GM12878 (cell line): ENCODE measurements at regions not wholly inside any gene's neighbourhood (a gene's known extent, or its start where the extent isn't known, plus 50 kb on each side); places are given as distances from the start of the nearest gene placed in this dataset.

Experiments
- ATAC-seq: fragments of 200-7000 bp; cut with Tn5 transposase; 3 replicates; pipeline ENCODE4 v1.9.1; 2020; ENCODE audit warnings: mild to moderate bottlenecking, moderate library complexity
- BruUV-seq: library from RNA; stranded (reverse); fragments of 400-500 nt; replicated peaks from 2 replicates; lab custom pipeline; 2021; lab: Mats Ljungman, UMichigan
- CTCF ChIA-PET: fragments of 300-600 bp; sonication (Branson Sonifier 250); formaldehyde crosslinking; extraction: SDS; loops from one replicate; lab custom pipeline; 2021; ENCODE audit warnings: inconsistent platforms; lab: Yijun Ruan, JAX
- POLR2A ChIA-PET: fragments of 350-600 bp; formaldehyde crosslinking; extraction: SDS; loops from one replicate; lab custom pipeline; 2021; ENCODE audit warnings: inconsistent platforms; lab: Charles Lee
- RAD21 ChIA-PET: fragments of 300-600 bp; sonication (Branson Sonifier 250); formaldehyde crosslinking; loops from one replicate; lab custom pipeline; 2023; ENCODE audit warnings: antibody characterized with exemption; ENCODE audit not compliant: unreplicated experiment; lab: Charles Lee
- SMC1A ChIA-PET: fragments of 300-600 bp; sonication (Branson Sonifier 250); formaldehyde crosslinking; loops from one replicate; lab custom pipeline; 2023; ENCODE audit not compliant: unreplicated experiment, uncharacterized antibody; lab: Charles Lee
- DNase-seq: peaks from one replicate; pipeline ENCODE4 v3.0.0-alpha.2; 2011; ENCODE audit warnings: low read depth, low spot score
- FAIRE-seq: peaks from 3 replicates; lab custom pipeline; 2011; peaks lifted over from hg19 to GRCh38; lab: Jason Lieb, UNC
- H2AFZ ChIP-seq: 2 replicates; pipeline ENCODE4 v1.6.0; 2011; ENCODE audit warnings: low read depth, low read length, control low read depth; ENCODE audit not compliant: control insufficient read depth
- H3K27ac ChIP-seq: 2 replicates; pipeline ENCODE4 v1.5.1; 2011; ENCODE audit warnings: control low read depth; ENCODE audit not compliant: control insufficient read depth, insufficient read depth
- H3K27me3 ChIP-seq, 2 experiments: replicated peaks in 1 of 2; 2 replicates each; pipeline versions ENCODE4 v1.6.0 to v1.6.1; 2011; ENCODE audit warnings: low read length in 1 of 2; ENCODE audit not compliant: control insufficient read depth in 2 of 2, insufficient read depth in 2 of 2
- H3K36me3 ChIP-seq, 2 experiments: 2 replicates each; pipeline ENCODE4 v1.5.1; 2011; ENCODE audit warnings: low read length in 1 of 2; ENCODE audit not compliant: control insufficient read depth in 2 of 2, insufficient read depth in 2 of 2
- H3K4me1 ChIP-seq: 2 replicates; pipeline ENCODE4 v1.6.1; 2011; ENCODE audit warnings: mild to moderate bottlenecking, low read length, moderate library complexity, mixed read lengths; ENCODE audit not compliant: control insufficient read depth, insufficient read depth
- H3K4me2 ChIP-seq: 2 replicates; pipeline ENCODE4 v1.6.0; 2011; ENCODE audit warnings: control low read depth; ENCODE audit not compliant: control insufficient read depth, insufficient read depth
- H3K4me3 ChIP-seq: fragments of 200-600 bp; sonication (generic); 2 replicates; pipeline ENCODE4 v1.5.1; 2016
- H3K79me2 ChIP-seq: 2 replicates; pipeline ENCODE4 v1.6.0; 2011; ENCODE audit warnings: low read length; ENCODE audit not compliant: control insufficient read depth, insufficient read depth
- H3K9ac ChIP-seq: 2 replicates; pipeline ENCODE4 v1.8.0; 2011; ENCODE audit warnings: low read length, control low read depth, mixed read lengths; ENCODE audit not compliant: control insufficient read depth, insufficient read depth
- H3K9me3 ChIP-seq: replicated peaks from 3 replicates; pipeline ENCODE4 v1.5.1; 2011; ENCODE audit warnings: mild to moderate bottlenecking, low read length; ENCODE audit not compliant: control insufficient read depth, insufficient read depth
- H4K20me1 ChIP-seq: 2 replicates; pipeline ENCODE4 v1.6.0; 2011; ENCODE audit not compliant: control insufficient read depth, insufficient read depth
- EZH2 ChIP-seq: IDR thresholded peaks from 2 replicates; pipeline ENCODE4 v1.6.1; 2012; ENCODE audit warnings: low read depth, mild to moderate bottlenecking, control low read depth, inconsistent platforms, low read length, borderline replicate concordance; ENCODE audit not compliant: control insufficient read depth
- HSF1 ChIP-seq: fragments of 150-350 bp; IDR thresholded peaks from 2 replicates; pipeline ENCODE4 v1.6.1; 2014; ENCODE audit warnings: mild to moderate bottlenecking, low read depth, low read length
- IRF5 ChIP-seq: fragments of 450-650 bp; IDR thresholded peaks from 2 replicates; pipeline ENCODE4 v1.6.1; 2017; ENCODE audit warnings: borderline replicate concordance
- MTA2 ChIP-seq: fragments of 450-650 bp; IDR thresholded peaks from 2 replicates; pipeline ENCODE4 v1.6.1; 2016; ENCODE audit warnings: low read depth, mild to moderate bottlenecking, moderate library complexity
- MTA3 ChIP-seq: IDR thresholded peaks from 2 replicates; pipeline ENCODE4 v1.6.1; 2012; ENCODE audit warnings: low read length, inconsistent platforms, borderline replicate concordance
- MXI1 ChIP-seq: fragments of 150-350 bp; IDR thresholded peaks from 2 replicates; pipeline ENCODE4 v1.6.1; 2011; ENCODE audit warnings: low read depth, mild to moderate bottlenecking, inconsistent platforms, low read length, improper control_type of control experiment
- NBN ChIP-seq: fragments of 450-650 bp; IDR thresholded peaks from 2 replicates; pipeline ENCODE4 v1.6.1; 2016
- PAX5 ChIP-seq: IDR thresholded peaks from 2 replicates; pipeline ENCODE4 v1.6.1; 2011; ENCODE audit warnings: low read depth, low read length, borderline replicate concordance
- POLR2A ChIP-seq: IDR thresholded peaks from 2 replicates; pipeline ENCODE4 v1.6.1; 2011; ENCODE audit warnings: low read depth, mild to moderate bottlenecking, low read length
- RAD51 ChIP-seq: fragments of 450-650 bp; IDR thresholded peaks from 2 replicates; pipeline ENCODE4 v1.6.1; 2016; ENCODE audit warnings: moderate library complexity, mild to moderate bottlenecking, inconsistent platforms
- SPI1 ChIP-seq: IDR thresholded peaks from 2 replicates; pipeline ENCODE4 v1.6.1; 2011; ENCODE audit warnings: low read depth, mild to moderate bottlenecking, low read length, moderate library complexity, borderline replicate concordance; ENCODE audit not compliant: insufficient read depth
- STAT3 ChIP-seq: IDR thresholded peaks from 2 replicates; pipeline ENCODE4 v1.6.1; 2011; ENCODE audit warnings: low read depth, low read length, improper control_type of control experiment
- WRNIP1 ChIP-seq: IDR thresholded peaks from 2 replicates; pipeline ENCODE4 v1.6.1; 2011; ENCODE audit warnings: low read depth, low read length, improper control_type of control experiment, borderline replicate concordance
- ZNF217 ChIP-seq: fragments of 450-650 bp; IDR thresholded peaks from 2 replicates; pipeline ENCODE4 v1.6.1; 2017; ENCODE audit warnings: antibody characterized with exemption, mild to moderate bottlenecking
- ZNF592 ChIP-seq: fragments of 450-650 bp; IDR thresholded peaks from 2 replicates; pipeline ENCODE4 v1.6.1; 2017; ENCODE audit warnings: mild to moderate bottlenecking, moderate library complexity
- ZNF622 ChIP-seq: fragments of 450-650 bp; IDR thresholded peaks from 2 replicates; pipeline ENCODE4 v1.6.1; 2017; ENCODE audit warnings: mild to moderate bottlenecking, inconsistent platforms
- WGBS: methylation state at CpG from one replicate; pipeline ENCODE4 v1.1.6; 2016; ENCODE audit warnings: low lambda C conversion rate; ENCODE audit not compliant: insufficient replicate concordance, insufficient coverage; ENCODE audit errors: missing lambda C conversion rate; 5-methylcytosine and 5-hydroxymethylcytosine counted together
- in situ Hi-C: fragments of 300-500 bp; cut with MboI; formaldehyde crosslinking; loops from 9 replicates; pipeline ENCODE4 v1.14.3; 2018; ENCODE audit warnings: mixed read lengths
- intact Hi-C: fragments of 100-400 bp; cut with micrococcal nuclease; formaldehyde crosslinking; loops from one replicate; pipeline ENCODE4 v1.14.2; 2022; ENCODE audit not compliant: unreplicated experiment

GRCh38 chr3:193857996-193858395 is 265.0 kb downstream of the OPA1 start:
- no peak for FAIRE-seq
- Histone ChIP-seq H3K9ac (no peak overlapping the region), H3K4me2 (no peak overlapping the region), H3K27me3 (peaks cover 0 to 2% of the 10 kb centered on the region in 2 experiments; a peak in 1 of 4 replicates), H3K79me2 (no peaks in the 10 kb centered on the region), H3K9me3 (no peaks in the 10 kb centered on the region; the same call in 2 of the 3 replicates), H4K20me1 (no peaks in the 10 kb centered on the region), H3K27ac (no peak overlapping the region), H3K4me1 (no peaks in the 10 kb centered on the region), H3K4me3 (no peak overlapping the region), H2AFZ (no peak overlapping the region)
- in situ Hi-C loops (no loop called here), intact Hi-C loops (no loop called here)
- 60% methylated on average over 3 of the region's 3 CpGs for WGBS
- BruUV-seq, result no TSS peak
- RAD21 ChIA-PET, result no interaction called here
- POLR2A ChIA-PET, result no interaction called here
- SMC1A ChIA-PET, result no interaction called here
- TF ChIP-seq ZNF217 (no peak), SPI1 (no peak), NBN (no peak), PAX5 (no peak), ZNF622 (no peak), EZH2 (no peak), ZNF592 (no peak), MTA3 (no peak), POLR2A (no peak), WRNIP1 (no peak), MTA2 (no peak), HSF1 (no peak), IRF5 (no peak), RAD51 (no peak), MXI1 (no peak), STAT3 (no peak)
- TF ChIP-seq, all 136 proteins: peak for 0
- DNase-seq (no peak), ATAC-seq (no peak)
- H3K36me3 ChIP-seq, result no peaks in the 10 kb centered on the region
- CTCF ChIA-PET, result no interaction called here
